Adipocyte (in vitro differentiated cells): ENCODE measurements at regions not wholly inside any gene's neighbourhood (a gene's known extent, or its start where the extent isn't known, plus 50 kb on each side); places are given as distances from the start of the nearest gene placed in this dataset.

Experiments
- DNase-seq: peaks from one replicate; pipeline ENCODE4 v3.0.0-alpha.2; 2015; ENCODE audit warnings: low read depth
- H3K27me3 ChIP-seq: replicated peaks from 2 replicates; pipeline ENCODE4 v1.7.0; 2013; ENCODE audit warnings: mild to moderate bottlenecking, low read length, moderate library complexity; ENCODE audit not compliant: control insufficient read depth, insufficient read depth
- H3K36me3 ChIP-seq: 2 replicates; pipeline ENCODE4 v1.7.0; 2013; ENCODE audit warnings: low read length, mild to moderate bottlenecking, moderate library complexity; ENCODE audit not compliant: control insufficient read depth, insufficient read depth, severe bottlenecking
- H3K4me1 ChIP-seq: 2 replicates; pipeline ENCODE4 v1.7.0; 2013; ENCODE audit warnings: mild to moderate bottlenecking, low read length, moderate library complexity; ENCODE audit not compliant: control insufficient read depth, insufficient read depth
- H3K4me3 ChIP-seq: 2 replicates; pipeline ENCODE4 v1.7.0; 2013; ENCODE audit warnings: mild to moderate bottlenecking, low read length, moderate library complexity
- H3K9ac ChIP-seq: 2 replicates; pipeline ENCODE4 v1.7.0; 2013; ENCODE audit warnings: mild to moderate bottlenecking, low read length, moderate library complexity
- H3K9me3 ChIP-seq: 2 replicates; pipeline ENCODE4 v1.7.0; 2013; ENCODE audit warnings: mild to moderate bottlenecking, low read length, moderate library complexity; ENCODE audit not compliant: control insufficient read depth

DNA sequence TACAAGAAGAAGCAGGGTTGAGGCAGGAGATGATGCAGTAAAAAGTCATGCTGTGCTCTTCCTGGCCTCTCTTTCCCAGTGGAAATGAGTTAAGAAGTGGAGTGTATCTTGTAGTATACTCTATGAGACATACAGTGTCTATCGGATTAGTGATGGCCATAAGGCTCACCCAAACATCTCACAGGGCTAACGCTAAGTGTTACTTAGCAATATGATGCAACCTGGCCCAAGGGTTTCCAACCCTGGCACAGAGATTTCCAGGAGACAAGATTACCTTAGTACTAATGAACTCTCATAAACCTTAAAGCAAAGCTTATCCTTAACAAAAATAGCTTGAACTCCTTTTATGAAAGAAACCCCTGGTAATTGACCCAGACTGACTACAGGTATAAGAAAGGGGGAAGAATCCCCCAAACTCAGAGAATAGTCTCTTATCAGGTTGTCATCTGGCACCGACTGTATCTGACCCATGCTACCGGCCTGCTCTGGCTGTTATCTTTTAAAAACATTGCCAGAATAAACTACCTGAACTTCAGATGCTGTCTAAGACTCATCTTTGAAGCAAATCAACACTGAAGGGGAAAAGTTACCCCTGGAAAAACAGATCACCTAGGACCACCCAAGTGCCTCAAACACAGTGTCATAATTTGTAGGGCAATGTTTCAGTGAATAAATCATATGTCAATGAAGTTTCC, 1002.0 kb downstream of the REEP3 start:
- Histone ChIP-seq H3K9me3 (no peaks in the 10 kb centered on the region), H3K27me3 (no peaks in the 10 kb centered on the region), H3K9ac (no peak overlapping the region), H3K4me1 (no peaks in the 10 kb centered on the region), H3K4me3 (no peak overlapping the region), H3K36me3 (no peaks in the 10 kb centered on the region)
- no peak for DNase-seq

DNA sequence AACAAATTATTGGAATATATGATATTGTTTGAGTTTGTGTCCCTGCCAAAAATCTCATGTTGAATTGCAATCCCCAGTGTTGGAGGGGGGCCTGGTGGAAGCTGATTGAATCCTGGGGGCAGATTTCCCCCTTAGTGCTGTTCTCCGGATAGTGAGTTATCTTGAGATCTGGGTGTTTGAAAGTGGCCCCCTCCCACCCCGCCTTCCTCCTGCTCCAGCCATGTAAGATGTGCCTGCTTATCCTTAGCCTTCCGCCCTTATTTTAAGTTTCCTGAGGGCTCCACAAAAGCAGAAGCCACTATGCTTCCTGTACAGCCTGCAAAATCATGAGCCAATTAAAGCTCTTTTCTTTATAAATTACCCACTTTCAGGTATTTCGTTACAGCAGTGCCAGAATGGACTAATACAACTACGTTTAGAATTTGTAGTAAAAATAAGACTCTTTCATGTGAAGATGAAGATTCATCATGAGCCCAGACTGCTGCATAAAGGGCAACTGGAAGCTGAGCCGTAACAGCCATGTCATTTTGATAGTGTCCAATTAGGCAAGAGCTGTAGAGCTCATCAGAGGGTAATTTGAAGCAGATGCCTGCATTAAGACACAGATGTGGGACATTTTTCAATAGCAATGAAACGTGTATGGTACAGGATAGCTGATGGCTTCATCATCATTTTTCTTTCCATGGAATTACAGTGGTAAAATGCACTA, 1007.2 kb downstream of the REEP3 start:
- Histone ChIP-seq H3K4me1 (no peaks in the 10 kb centered on the region), H3K27me3 (peaks cover 5% of the 10 kb centered on the region), H3K4me3 (no peak overlapping the region), H3K9ac (no peak overlapping the region), H3K36me3 (no peaks in the 10 kb centered on the region), H3K9me3 (no peaks in the 10 kb centered on the region)
- no peak for DNase-seq

DNA sequence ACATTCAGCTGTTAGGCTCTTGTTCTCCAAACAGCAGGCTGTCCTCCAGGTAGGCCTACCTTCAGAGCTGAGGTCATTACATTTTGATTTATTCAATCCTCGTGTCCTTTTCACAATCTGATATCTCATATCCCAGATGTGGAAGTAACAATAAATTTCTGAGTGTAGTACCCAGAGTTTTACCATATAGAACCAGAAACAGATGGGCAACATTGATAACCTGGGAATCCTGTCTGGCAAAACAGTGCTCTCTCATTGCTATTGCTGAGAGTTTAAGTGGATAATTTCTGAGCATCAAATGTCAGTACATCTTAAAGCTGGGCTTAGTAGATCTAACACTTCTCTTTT, 1007.8 kb downstream of the REEP3 start:
- no peak overlapping the region for H3K4me3 ChIP-seq
- H3K9me3 ChIP-seq: no peaks in the 10 kb centered on the region
- no peak for DNase-seq
- peaks cover 5% of the 10 kb centered on the region for H3K27me3 ChIP-seq
- H3K4me1 ChIP-seq: no peaks in the 10 kb centered on the region
- no peaks in the 10 kb centered on the region for H3K36me3 ChIP-seq
- H3K9ac ChIP-seq: no peak overlapping the region

DNA sequence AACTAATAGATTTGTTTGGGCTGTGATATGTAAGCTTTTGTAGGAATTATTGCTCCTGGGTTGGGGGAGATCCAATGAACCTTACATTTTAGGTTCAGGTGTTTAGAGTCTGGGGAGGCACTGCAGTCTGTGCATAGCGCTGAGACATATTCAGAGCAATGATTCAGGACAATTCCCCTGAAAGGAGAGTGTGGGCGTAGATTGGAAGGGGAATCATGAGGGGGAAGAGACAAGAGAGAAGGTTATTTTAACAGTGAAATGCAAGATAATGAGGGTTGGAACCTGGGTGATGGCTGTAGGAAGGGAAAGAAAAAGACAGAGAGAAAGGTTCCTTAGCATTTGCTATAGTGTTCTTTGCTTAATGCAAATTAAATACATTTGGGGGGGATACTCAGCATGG, 1013.4 kb downstream of the REEP3 start:
- Histone ChIP-seq H3K4me1 (no peaks in the 10 kb centered on the region), H3K9me3 (no peaks in the 10 kb centered on the region), H3K27me3 (peaks cover 5% of the 10 kb centered on the region), H3K4me3 (no peak overlapping the region), H3K36me3 (no peaks in the 10 kb centered on the region), H3K9ac (no peak overlapping the region)
- DNase-seq: no peak

DNA sequence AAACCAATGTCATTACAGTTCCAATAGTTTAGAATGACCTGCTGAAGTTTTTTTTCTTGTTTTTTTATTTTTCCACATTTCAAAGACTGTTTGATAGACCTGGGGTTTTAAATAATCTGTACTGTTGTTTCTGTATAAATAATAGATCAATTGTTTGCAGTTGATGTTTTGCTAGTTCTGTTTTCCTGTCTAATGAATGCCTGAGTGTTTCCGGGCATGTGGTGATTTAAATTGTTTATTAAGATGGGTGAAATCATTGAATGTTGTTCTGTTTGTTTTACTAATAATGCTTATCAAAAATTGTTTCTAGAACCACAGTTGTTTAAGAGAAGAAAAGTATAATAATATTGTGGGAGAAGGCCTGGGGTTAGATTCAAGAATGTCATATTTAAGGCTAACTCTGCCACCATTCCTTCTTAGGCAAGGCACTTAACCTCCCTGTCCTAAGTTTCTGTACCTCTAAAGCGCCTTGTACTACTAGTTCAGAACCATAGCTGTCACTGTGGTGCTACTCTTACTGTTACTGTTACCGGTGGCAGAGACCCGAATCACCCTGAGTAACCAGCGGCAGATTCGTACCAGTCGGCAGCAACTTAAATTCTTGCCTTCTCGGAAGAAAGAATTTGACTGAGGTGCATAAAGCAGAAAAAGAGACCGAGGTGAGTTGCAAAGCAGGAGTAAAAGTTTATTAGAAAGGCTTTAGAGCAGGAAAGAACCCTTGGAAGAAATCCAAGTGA, 1014.1 kb downstream of the REEP3 start:
- Histone ChIP-seq H3K4me3 (no peak overlapping the region), H3K27me3 (no peaks in the 10 kb centered on the region), H3K9me3 (no peaks in the 10 kb centered on the region), H3K9ac (no peak overlapping the region), H3K36me3 (no peaks in the 10 kb centered on the region), H3K4me1 (no peaks in the 10 kb centered on the region)
- no peak for DNase-seq

DNA sequence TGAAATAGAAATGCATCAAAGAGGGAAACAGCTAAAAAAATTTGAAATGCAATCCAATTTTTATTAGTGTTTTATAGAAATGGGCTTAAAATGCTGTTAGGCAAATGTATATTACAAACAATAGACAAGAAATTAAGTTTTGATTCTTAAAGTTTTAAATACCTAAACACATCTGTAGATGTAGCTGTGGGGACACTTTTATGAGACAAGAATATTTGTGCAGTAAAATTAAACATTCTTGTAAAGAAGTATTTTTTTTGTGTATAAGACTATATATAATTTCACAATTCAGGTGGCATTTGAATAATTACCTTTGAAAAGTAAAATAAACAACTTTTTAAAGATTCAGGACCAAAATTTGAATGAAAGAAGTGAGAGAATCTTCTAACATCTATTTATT, 1015.9 kb downstream of the REEP3 start:
- Histone ChIP-seq H3K9ac (no peak overlapping the region), H3K4me1 (no peaks in the 10 kb centered on the region), H3K4me3 (no peak overlapping the region), H3K9me3 (no peaks in the 10 kb centered on the region), H3K27me3 (no peaks in the 10 kb centered on the region), H3K36me3 (no peaks in the 10 kb centered on the region)
- no peak for DNase-seq

DNA sequence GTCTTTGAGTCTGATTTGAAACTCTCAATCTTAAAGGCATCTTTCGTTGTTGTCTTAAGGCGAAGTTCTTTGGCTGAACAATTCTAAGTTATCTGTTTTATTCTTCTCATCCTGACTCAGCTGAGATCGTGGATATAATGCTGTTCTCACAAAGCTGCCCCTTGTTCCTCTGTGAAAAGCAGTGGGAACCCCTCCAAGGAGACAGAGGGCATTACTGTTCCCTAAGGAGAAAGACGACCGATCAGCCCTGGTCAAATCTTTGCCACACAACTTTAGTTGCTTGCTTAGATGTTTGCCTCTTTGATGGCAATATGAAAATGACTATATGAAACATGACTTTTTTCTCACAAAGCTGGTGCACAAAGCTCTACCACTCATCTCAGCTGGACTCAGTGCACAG, 1016.7 kb downstream of the REEP3 start:
- H3K9ac ChIP-seq: no peak overlapping the region
- no peaks in the 10 kb centered on the region for H3K9me3 ChIP-seq
- no peak overlapping the region for H3K4me3 ChIP-seq
- H3K36me3 ChIP-seq: no peaks in the 10 kb centered on the region
- H3K4me1 ChIP-seq: no peaks in the 10 kb centered on the region
- no peaks in the 10 kb centered on the region for H3K27me3 ChIP-seq
- DNase-seq: no peak

DNA sequence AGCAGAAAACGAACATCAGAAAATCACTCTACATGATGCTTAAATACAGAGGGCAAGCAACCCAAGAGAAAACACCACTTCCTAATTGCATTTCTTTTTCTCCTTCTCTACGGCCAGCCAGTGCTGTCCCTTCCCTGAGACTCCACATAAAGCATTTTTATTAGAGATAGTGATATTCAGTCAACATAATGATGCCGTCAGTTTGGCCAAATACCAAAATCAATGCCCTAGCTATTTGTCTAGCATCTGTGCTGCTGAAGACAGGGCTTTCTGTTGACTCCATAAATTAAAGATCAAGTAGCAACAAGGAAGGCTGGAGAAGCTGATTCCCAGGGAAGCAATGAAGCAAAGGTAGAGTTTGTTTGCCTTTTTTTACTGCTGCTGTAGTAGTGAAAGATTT, 1024.9 kb downstream of the REEP3 start:
- Histone ChIP-seq H3K36me3 (no peaks in the 10 kb centered on the region), H3K9me3 (no peaks in the 10 kb centered on the region), H3K4me1 (no peaks in the 10 kb centered on the region), H3K9ac (no peak overlapping the region), H3K27me3 (no peaks in the 10 kb centered on the region), H3K4me3 (no peak overlapping the region)
- DNase-seq: no peak

DNA sequence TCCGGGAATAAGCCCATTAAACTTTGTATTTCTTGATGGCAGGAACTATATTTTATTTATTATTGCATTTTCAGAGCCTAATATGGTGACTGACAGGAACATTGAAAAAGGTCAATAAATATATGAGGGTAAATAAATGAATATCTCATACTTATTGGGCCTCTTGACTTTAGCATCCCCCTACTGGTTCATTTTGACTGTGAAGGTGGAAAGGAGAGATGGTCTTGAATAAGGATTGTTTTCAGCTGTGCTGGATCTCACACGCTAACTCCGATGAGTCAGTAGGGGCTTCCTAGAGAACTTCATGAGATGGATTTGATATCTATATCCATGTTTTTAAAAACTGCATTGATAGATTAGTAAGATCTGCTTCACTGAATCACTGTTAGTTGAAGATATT, 1026.0 kb downstream of the REEP3 start:
- Histone ChIP-seq H3K9ac (no peak overlapping the region), H3K36me3 (no peaks in the 10 kb centered on the region), H3K4me3 (no peak overlapping the region), H3K9me3 (no peaks in the 10 kb centered on the region), H3K4me1 (no peaks in the 10 kb centered on the region), H3K27me3 (no peaks in the 10 kb centered on the region)
- DNase-seq: no peak

DNA sequence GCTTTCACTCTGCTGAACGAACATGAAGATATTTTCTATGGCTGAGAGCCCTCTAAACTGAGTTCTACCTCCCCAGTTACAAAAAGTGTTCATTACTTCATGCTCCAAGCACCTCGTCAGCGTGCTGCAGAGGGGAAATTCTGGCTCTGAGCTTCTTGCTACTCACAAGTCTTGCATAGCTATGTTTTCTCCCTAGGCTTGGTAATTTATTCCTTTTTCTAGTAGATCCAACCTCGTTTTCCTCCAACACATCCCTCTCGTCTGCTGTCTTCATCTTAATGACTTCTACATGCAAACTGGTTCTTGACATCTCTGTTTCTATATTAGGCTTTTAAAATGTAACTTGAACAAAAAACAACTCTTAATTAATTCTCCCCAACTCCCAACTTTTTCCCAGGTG, 1034.5 kb downstream of the REEP3 start:
- Histone ChIP-seq H3K27me3 (no peaks in the 10 kb centered on the region), H3K4me3 (no peak overlapping the region), H3K36me3 (no peaks in the 10 kb centered on the region), H3K4me1 (no peaks in the 10 kb centered on the region), H3K9ac (no peak overlapping the region), H3K9me3 (no peaks in the 10 kb centered on the region)
- DNase-seq: no peak

DNA sequence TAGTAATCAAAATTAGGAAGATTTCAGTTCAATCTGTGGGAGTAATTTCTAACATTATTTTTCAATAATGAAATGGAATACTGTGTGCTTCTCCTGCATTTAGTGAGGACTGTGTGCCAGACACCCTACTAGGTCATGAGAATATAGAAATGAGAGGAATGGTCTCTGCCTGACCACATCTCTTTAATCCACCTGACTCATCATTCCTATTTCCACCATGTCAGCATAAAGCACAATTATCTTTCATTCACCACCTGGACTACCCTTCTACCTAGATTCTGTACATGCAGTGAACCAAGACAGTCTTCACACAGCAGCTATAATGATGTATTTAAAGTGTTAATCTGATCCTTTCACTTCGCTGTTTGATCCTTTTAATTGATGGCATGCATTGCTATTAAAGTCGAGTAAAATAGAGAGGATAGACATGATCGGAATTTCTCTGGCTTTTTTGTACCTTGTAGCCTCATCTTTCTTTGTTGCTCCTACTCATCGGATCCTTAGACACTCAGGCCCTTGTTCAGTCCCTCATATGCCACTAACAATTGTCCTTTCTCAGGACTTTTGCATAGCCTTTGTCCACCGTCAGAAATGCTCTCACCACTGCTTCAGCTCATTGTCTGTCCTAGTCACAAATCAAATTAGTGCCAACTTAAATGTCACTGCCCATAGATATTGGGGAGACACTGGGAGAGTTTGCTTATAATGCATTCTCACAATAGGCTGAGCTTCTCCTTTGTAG, 1037.1 kb downstream of the REEP3 start:
- Histone ChIP-seq H3K9me3 (no peaks in the 10 kb centered on the region), H3K4me1 (no peaks in the 10 kb centered on the region), H3K9ac (no peak overlapping the region), H3K4me3 (no peak overlapping the region), H3K36me3 (no peaks in the 10 kb centered on the region), H3K27me3 (no peaks in the 10 kb centered on the region)
- no peak for DNase-seq
